GM12878 (cell line): ENCODE measurements at regions not wholly inside any gene's neighbourhood (a gene's known extent, or its start where the extent isn't known, plus 50 kb on each side); places are given as distances from the start of the nearest gene placed in this dataset.

Experiments used
- CTCF ChIP-seq, 3 experiments: IDR thresholded peaks in 2 of 3; conservative IDR thresholded peaks in 1 of 3; 2 replicates each; pipeline ENCODE4 v1.5.1; 2011; ENCODE audit warnings: low read depth in 3 of 3, low read length in 3 of 3, mild to moderate bottlenecking in 3 of 3, control low read depth in 2 of 3, moderate library complexity in 2 of 3, inconsistent platforms in 1 of 3, mixed read lengths in 1 of 3; ENCODE audit not compliant: control insufficient read depth in 2 of 3, insufficient read depth in 1 of 3; ENCODE audit errors: extremely low read depth in 1 of 3
- POLR2A ChIP-seq: IDR thresholded peaks from 2 replicates; pipeline ENCODE4 v1.6.1; 2011; ENCODE audit warnings: low read depth, mild to moderate bottlenecking, low read length
- RAD21 ChIP-seq: IDR thresholded peaks from 2 replicates; pipeline ENCODE4 v1.6.1; 2011; ENCODE audit warnings: mild to moderate bottlenecking, low read depth, low read length, moderate library complexity; ENCODE audit not compliant: insufficient read depth
- SMC3 ChIP-seq: IDR thresholded peaks from 2 replicates; pipeline ENCODE4 v1.6.1; 2011; ENCODE audit warnings: low read length, improper control_type of control experiment, borderline replicate concordance
- TARDBP ChIP-seq: IDR thresholded peaks from 2 replicates; pipeline ENCODE4 v1.6.1; 2016; ENCODE audit warnings: borderline replicate concordance
- ZNF274 ChIP-seq: IDR thresholded peaks from one replicate; pipeline ENCODE4 v1.8.0; 2011; ENCODE audit not compliant: insufficient read length, insufficient read depth
- ZNF384 ChIP-seq: IDR thresholded peaks from 2 replicates; pipeline ENCODE4 v1.6.1; 2012; ENCODE audit warnings: low read depth, mild to moderate bottlenecking, low read length, improper control_type of control experiment, borderline replicate concordance

GRCh38 chr9:86794391-86795046, 152.8 kb downstream of the GAS1 start:
- TF ChIP-seq RAD21 (no peak), CTCF (IDR thresholded peaks at IDR 0.05 in 2 of 3, conservative IDR thresholded peaks at IDR 0.05 in 1 of 3; ENCODE audit: control insufficient read depth in 2 of 3, extremely low read depth in 1 of 3, insufficient read depth in 1 of 3, low read depth in 3 of 3, low read length in 3 of 3) (no peak), ZNF384 (no peak), ZNF274 (no peak), TARDBP (no peak), POLR2A (no peak), SMC3 (no peak)
